ENCODE measurements at regions not wholly inside any gene's neighbourhood (a gene's known extent, or its start where the extent isn't known, plus 50 kb on each side); places are given as distances from the start of the nearest gene placed in this dataset.

- no peak for DNase-seq
Measured at GRCh38 chr1:234708700-234709395, 98.9 kb upstream of the IRF2BP2 start.

GRCh38 chr1:234707641-234708040 is 97.7 kb upstream of the IRF2BP2 start:
- DNase-seq, result no peak

- no peak for DNase-seq
Measured at GRCh38 chr1:234706931-234707330, 97.0 kb upstream of the IRF2BP2 start.

GRCh38 chr1:234706199-234706598 is 96.2 kb upstream of the IRF2BP2 start:
- DNase-seq, result no peak

- no peak for DNase-seq
Measured at GRCh38 chr1:234705615-234706014, 95.6 kb upstream of the IRF2BP2 start.

GRCh38 chr1:234704106-234704887 is 94.3 kb upstream of the IRF2BP2 start:
- no peak for DNase-seq

- DNase-seq, result no peak
Measured at GRCh38 chr1:234702342-234703000, 92.5 kb upstream of the IRF2BP2 start.

GRCh38 chr1:234701737-234702341 is 91.9 kb upstream of the IRF2BP2 start:
- no peak for DNase-seq

GRCh38 chr1:234699795-234700665 is 90.1 kb upstream of the IRF2BP2 start:
- no peak for DNase-seq

- no peak for DNase-seq
Measured at GRCh38 chr1:234698686-234699085, 88.7 kb upstream of the IRF2BP2 start.

GRCh38 chr1:234697741-234698140 is 87.8 kb upstream of the IRF2BP2 start:
- no peak for DNase-seq

- DNase-seq, result no peak
Measured at GRCh38 chr1:234697015-234697414, 87.0 kb upstream of the IRF2BP2 start.

GRCh38 chr1:234696148-234696576 is 86.2 kb upstream of the IRF2BP2 start:
- DNase-seq, result no peak

GRCh38 chr1:234694661-234695060 is 84.7 kb upstream of the IRF2BP2 start:
- no peak for DNase-seq

- DNase-seq, result no peak
Measured at GRCh38 chr1:234692966-234693580, 83.1 kb upstream of the IRF2BP2 start.

GRCh38 chr1:234691567-234691966 is 81.6 kb upstream of the IRF2BP2 start:
- no peak for DNase-seq

GRCh38 chr1:234690872-234691271 is 80.9 kb upstream of the IRF2BP2 start:
- DNase-seq, result no peak

- DNase-seq, result no peak
Measured at GRCh38 chr1:234689236-234689635, 79.3 kb upstream of the IRF2BP2 start.

GRCh38 chr1:234687011-234687410 is 77.0 kb upstream of the IRF2BP2 start:
- DNase-seq, result no peak

- DNase-seq, result no peak
Measured at GRCh38 chr1:234686035-234686434, 76.1 kb upstream of the IRF2BP2 start.

GRCh38 chr1:234684856-234685255 is 74.9 kb upstream of the IRF2BP2 start:
- DNase-seq, result no peak

Data from DMS79 (cell line).